Right atrium auricular region (tissue), 2 donors: ENCODE measurements at regions not wholly inside any gene's neighbourhood (a gene's known extent, or its start where the extent isn't known, plus 50 kb on each side); places are given as distances from the start of the nearest gene placed in this dataset.

ENCODE experiments used
- DNase-seq: peaks from one replicate; pipeline ENCODE4 v3.0.0-alpha.2; 2019; ENCODE audit warnings: low spot score
- H3K27ac ChIP-seq, 2 donors: fragments of 200-600 bp; sonication (generic); 1 replicate in 1 of 2; 2 replicates in 1 of 2; pipeline ENCODE4 v1.5.1; 2016 to 2019
- H3K27me3 ChIP-seq, 2 donors: fragments of 200-600 bp; sonication (generic); one replicate each; pipeline versions ENCODE4 v1.5.1 to v1.6.0; 2017 to 2019
- H3K36me3 ChIP-seq: fragments of 200-600 bp; sonication (generic); one replicate; pipeline ENCODE4 v1.5.1; 2016
- H3K4me1 ChIP-seq, 2 donors: fragments of 200-600 bp; sonication (generic); one replicate each; pipeline versions ENCODE4 v1.5.1 to v1.6.0; 2017 to 2019
- H3K4me3 ChIP-seq, 2 donors: fragments of 200-600 bp; sonication (generic); 1 replicate in 1 of 2; 2 replicates in 1 of 2; pipeline ENCODE4 v1.5.1; 2017 to 2019; ENCODE audit warnings: mild to moderate bottlenecking in 1 of 2, moderate library complexity in 1 of 2
- H3K9me3 ChIP-seq, 2 donors: fragments of 200-600 bp; sonication (generic); one replicate each; pipeline ENCODE4 v1.5.1; 2019
- CTCF ChIP-seq, 2 donors: fragments of 200-600 bp; sonication (generic); IDR thresholded peaks; one replicate each; pipeline ENCODE4 v1.5.1; 2019; ENCODE audit warnings: antibody characterized with exemption in 2 of 2

GRCh38 chr5:148911386-148911785, 85.0 kb downstream of the ADRB2 start:
- H3K27me3 ChIP-seq: no peaks in the 10 kb centered on the region
- H3K4me3 ChIP-seq: no peak overlapping the region
- no peaks in the 10 kb centered on the region for H3K36me3 ChIP-seq
- no peak for DNase-seq
- TF ChIP-seq CTCF (IDR thresholded peaks at IDR 0.05): no peak
- H3K4me1 ChIP-seq: peaks cover 0 to 23% of the 10 kb centered on the region in 2 donors
- no peak overlapping the region for H3K27ac ChIP-seq
- no peaks in the 10 kb centered on the region for H3K9me3 ChIP-seq

GRCh38 chr5:148912146-148912545, 85.7 kb downstream of the ADRB2 start:
- DNase-seq: no peak
- no peaks in the 10 kb centered on the region for H3K36me3 ChIP-seq
- H3K27me3 ChIP-seq: no peaks in the 10 kb centered on the region
- no peak for TF ChIP-seq CTCF (IDR thresholded peaks at IDR 0.05)
- no peak overlapping the region for H3K27ac ChIP-seq
- peaks cover 0 to 23% of the 10 kb centered on the region in 2 donors for H3K4me1 ChIP-seq
- no peaks in the 10 kb centered on the region for H3K9me3 ChIP-seq
- H3K4me3 ChIP-seq: no peak overlapping the region

GRCh38 chr5:148912714-148913398, 86.4 kb downstream of the ADRB2 start:
- no peaks in the 10 kb centered on the region for H3K27me3 ChIP-seq
- no peaks in the 10 kb centered on the region for H3K36me3 ChIP-seq
- peak in 1 of 2 donors; percentile 25 for TF ChIP-seq CTCF (IDR thresholded peaks at IDR 0.05)
- no peak overlapping the region for H3K27ac ChIP-seq
- no peak for DNase-seq
- H3K4me3 ChIP-seq: no peak overlapping the region
- no peaks in the 10 kb centered on the region for H3K9me3 ChIP-seq
- peaks cover 0 to 23% of the 10 kb centered on the region in 2 donors for H3K4me1 ChIP-seq

GRCh38 chr5:148913493-148913892, 87.1 kb downstream of the ADRB2 start:
- Histone ChIP-seq H3K4me3 (no peak overlapping the region), H3K4me1 (peaks cover 0 to 23% of the 10 kb centered on the region in 2 donors), H3K27ac (no peak overlapping the region), H3K36me3 (no peaks in the 10 kb centered on the region), H3K9me3 (no peaks in the 10 kb centered on the region), H3K27me3 (no peaks in the 10 kb centered on the region)
- TF ChIP-seq CTCF (IDR thresholded peaks at IDR 0.05): no peak
- no peak for DNase-seq

- no peaks in the 10 kb centered on the region for H3K27me3 ChIP-seq
- H3K9me3 ChIP-seq: no peaks in the 10 kb centered on the region
- no peak overlapping the region for H3K4me3 ChIP-seq
- TF ChIP-seq CTCF (IDR thresholded peaks at IDR 0.05): no peak
- peaks cover 0 to 23% of the 10 kb centered on the region in 2 donors for H3K4me1 ChIP-seq
- no peak overlapping the region for H3K27ac ChIP-seq
- no peak for DNase-seq
- no peaks in the 10 kb centered on the region for H3K36me3 ChIP-seq
Measured at GRCh38 chr5:148913985-148914431, 87.6 kb downstream of the ADRB2 start.
